Nucleus accumbens (tissue), 56 donors: ENCODE measurements at regions not wholly inside any gene's neighbourhood (a gene's known extent, or its start where the extent isn't known, plus 50 kb on each side); places are given as distances from the start of the nearest gene placed in this dataset.
"Not testable (repeated sequence)": the region's sequence is repeated elsewhere in the genome, so short reads cannot be mapped to it uniquely, and the experiment has no call there.

Experiments used
- DNase-seq, 56 donors: peaks; one replicate each; lab custom pipeline; 2025; lab: John Stamatoyannopoulos, UW

GRCh38 chr2:140178234-140178633 is 1398.0 kb upstream of the NXPH2 start:
- no peak for DNase-seq

- DNase-seq: no peak
Observed at GRCh38 chr2:140177086-140177485, 1396.9 kb upstream of the NXPH2 start.

- DNase-seq: no peak
Observed at GRCh38 chr2:140173790-140174189, 1393.6 kb upstream of the NXPH2 start.

- DNase-seq: no peak
Observed at GRCh38 chr2:140164449-140164848, 1384.3 kb upstream of the NXPH2 start.

GRCh38 chr2:140158259-140158658 is 1378.1 kb upstream of the NXPH2 start:
- no peak for DNase-seq

- DNase-seq: no peak
Observed at GRCh38 chr2:140157816-140158215, 1377.6 kb upstream of the NXPH2 start.

GRCh38 chr2:140154706-140155105 is 1374.5 kb upstream of the NXPH2 start:
- DNase-seq: no peak

- no peak for DNase-seq
Observed at GRCh38 chr2:140154271-140154670, 1374.1 kb upstream of the NXPH2 start.

GRCh38 chr2:140144611-140145010 is 1364.4 kb upstream of the NXPH2 start:
- no peak for DNase-seq

- no peak for DNase-seq
Observed at GRCh38 chr2:140138736-140139135, 1358.5 kb upstream of the NXPH2 start.

- DNase-seq: no peak
Observed at GRCh38 chr2:140136861-140137260, 1356.7 kb upstream of the NXPH2 start.

GRCh38 chr2:140136366-140136765 is 1356.2 kb upstream of the NXPH2 start:
- no peak for DNase-seq

- DNase-seq: no peak
Observed at GRCh38 chr2:140128909-140129308, 1348.7 kb upstream of the NXPH2 start.

- DNase-seq: no peak
Observed at GRCh38 chr2:140122001-140122400, 1341.8 kb upstream of the NXPH2 start.

- no peak for DNase-seq
Observed at GRCh38 chr2:140117386-140117785, 1337.2 kb upstream of the NXPH2 start.

- no peak for DNase-seq
Observed at GRCh38 chr2:140108706-140109475, 1328.7 kb upstream of the NXPH2 start.

- no peak for DNase-seq
Observed at GRCh38 chr2:140091926-140092325, 1311.7 kb upstream of the NXPH2 start.

- DNase-seq: no peak
Observed at GRCh38 chr2:140086964-140087363, 1306.8 kb upstream of the NXPH2 start.

GRCh38 chr2:140085674-140086073 is 1305.5 kb upstream of the NXPH2 start:
- no peak for DNase-seq

GRCh38 chr2:140079038-140079437 is 1298.8 kb upstream of the NXPH2 start:
- DNase-seq: no peak

GRCh38 chr2:140076164-140076563 is 1296.0 kb upstream of the NXPH2 start:
- no peak for DNase-seq

GRCh38 chr2:140073763-140074162 is 1293.6 kb upstream of the NXPH2 start:
- DNase-seq: not testable (repeated sequence)

GRCh38 chr2:140067661-140068060 is 1287.5 kb upstream of the NXPH2 start:
- no peak for DNase-seq
